ENCODE measurements at regions not wholly inside any gene's neighbourhood (a gene's known extent, or its start where the extent isn't known, plus 50 kb on each side); places are given as distances from the start of the nearest gene placed in this dataset.

DNA sequence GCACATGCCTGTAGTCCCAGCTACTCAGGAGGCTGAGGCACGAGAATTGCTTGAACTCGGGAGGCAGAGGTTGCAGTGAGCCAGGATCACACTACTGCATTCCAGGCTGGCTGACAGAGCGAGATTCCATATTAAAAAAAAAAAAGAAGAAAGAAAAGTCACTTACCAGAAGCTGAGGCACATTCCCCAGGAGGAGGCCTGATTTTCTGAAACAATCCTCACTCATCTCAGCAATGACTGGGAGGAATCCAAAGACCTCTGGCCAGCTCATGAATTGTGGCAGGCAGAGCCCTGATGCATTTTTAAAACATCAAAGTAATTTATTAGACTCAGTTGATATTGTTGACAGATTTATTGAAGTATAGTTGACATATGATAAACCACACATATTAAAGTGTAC lies 206.3 kb downstream of the FOXO1 start:
- TF ChIP-seq, protein P1, sequence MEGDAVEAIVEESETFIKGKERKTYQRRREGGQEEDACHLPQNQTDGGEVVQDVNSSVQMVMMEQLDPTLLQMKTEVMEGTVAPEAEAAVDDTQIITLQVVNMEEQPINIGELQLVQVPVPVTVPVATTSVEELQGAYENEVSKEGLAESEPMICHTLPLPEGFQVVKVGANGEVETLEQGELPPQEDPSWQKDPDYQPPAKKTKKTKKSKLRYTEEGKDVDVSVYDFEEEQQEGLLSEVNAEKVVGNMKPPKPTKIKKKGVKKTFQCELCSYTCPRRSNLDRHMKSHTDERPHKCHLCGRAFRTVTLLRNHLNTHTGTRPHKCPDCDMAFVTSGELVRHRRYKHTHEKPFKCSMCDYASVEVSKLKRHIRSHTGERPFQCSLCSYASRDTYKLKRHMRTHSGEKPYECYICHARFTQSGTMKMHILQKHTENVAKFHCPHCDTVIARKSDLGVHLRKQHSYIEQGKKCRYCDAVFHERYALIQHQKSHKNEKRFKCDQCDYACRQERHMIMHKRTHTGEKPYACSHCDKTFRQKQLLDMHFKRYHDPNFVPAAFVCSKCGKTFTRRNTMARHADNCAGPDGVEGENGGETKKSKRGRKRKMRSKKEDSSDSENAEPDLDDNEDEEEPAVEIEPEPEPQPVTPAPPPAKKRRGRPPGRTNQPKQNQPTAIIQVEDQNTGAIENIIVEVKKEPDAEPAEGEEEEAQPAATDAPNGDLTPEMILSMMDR (IDR thresholded peaks at IDR 0.05; ENCODE audit: low read length) = no peak
- no peak for TF ChIP-seq EZH2 (IDR thresholded peaks at IDR 0.05; ENCODE audit: borderline replicate concordance, low read length)
